Upper lobe of left lung (tissue), 4 donors: ENCODE measurements at regions not wholly inside any gene's neighbourhood (a gene's known extent, or its start where the extent isn't known, plus 50 kb on each side); places are given as distances from the start of the nearest gene placed in this dataset.

Experiments
- POLR2A ChIP-seq, 4 donors: fragments of 450-650 bp; IDR thresholded peaks; one replicate each; pipeline ENCODE4 v1.5.1; 2016 to 2017; ENCODE audit warnings: antibody characterized with exemption in 4 of 4, mild to moderate bottlenecking in 2 of 4
- TF ChIP-seq, protein P1 (sequence below), 6 experiments: fragments of 450-650 bp in 4 of 6; fragments of 200-600 bp in 2 of 6; sonication (generic) in 2 of 6; IDR thresholded peaks; one replicate each; pipeline ENCODE4 v1.5.1; 2016 to 2019; ENCODE audit warnings: antibody characterized with exemption in 6 of 6

DNA sequence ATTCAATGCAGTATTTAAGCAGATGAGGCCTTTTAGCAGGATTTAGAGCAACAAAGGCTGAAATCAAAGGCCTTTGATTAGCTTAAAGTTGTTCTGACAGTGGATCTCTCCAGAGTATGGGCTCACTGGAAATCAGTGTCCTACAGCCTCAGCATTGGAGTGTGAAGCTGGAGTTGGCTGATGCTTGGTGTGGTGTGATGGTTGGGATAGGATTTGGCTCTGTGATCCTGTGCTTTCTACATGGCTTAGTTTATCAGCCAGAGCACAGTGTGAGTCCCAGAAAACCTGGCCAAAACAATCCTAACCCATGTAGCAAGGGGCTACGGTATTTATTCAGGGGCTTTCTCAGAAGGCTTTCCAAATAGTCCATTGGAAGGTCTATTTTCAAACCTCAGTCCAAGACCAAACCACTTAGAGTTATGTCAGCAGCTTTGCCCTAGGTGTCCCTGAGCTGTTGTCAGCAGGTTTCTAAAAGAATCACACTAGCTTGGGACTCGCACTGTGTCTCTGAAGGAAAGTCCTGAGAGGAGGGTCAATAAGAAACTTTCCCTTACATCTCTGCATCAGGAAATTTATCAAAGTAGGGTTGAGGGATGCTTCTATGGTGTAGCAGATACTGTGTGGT is 65.4 kb upstream of the ANKRD1 start:
- TF ChIP-seq, protein P1, sequence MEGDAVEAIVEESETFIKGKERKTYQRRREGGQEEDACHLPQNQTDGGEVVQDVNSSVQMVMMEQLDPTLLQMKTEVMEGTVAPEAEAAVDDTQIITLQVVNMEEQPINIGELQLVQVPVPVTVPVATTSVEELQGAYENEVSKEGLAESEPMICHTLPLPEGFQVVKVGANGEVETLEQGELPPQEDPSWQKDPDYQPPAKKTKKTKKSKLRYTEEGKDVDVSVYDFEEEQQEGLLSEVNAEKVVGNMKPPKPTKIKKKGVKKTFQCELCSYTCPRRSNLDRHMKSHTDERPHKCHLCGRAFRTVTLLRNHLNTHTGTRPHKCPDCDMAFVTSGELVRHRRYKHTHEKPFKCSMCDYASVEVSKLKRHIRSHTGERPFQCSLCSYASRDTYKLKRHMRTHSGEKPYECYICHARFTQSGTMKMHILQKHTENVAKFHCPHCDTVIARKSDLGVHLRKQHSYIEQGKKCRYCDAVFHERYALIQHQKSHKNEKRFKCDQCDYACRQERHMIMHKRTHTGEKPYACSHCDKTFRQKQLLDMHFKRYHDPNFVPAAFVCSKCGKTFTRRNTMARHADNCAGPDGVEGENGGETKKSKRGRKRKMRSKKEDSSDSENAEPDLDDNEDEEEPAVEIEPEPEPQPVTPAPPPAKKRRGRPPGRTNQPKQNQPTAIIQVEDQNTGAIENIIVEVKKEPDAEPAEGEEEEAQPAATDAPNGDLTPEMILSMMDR (IDR thresholded peaks at IDR 0.05) = no peak
- TF ChIP-seq POLR2A (IDR thresholded peaks at IDR 0.05) = no peak
